ENCODE measurements at regions not wholly inside any gene's neighbourhood (a gene's known extent, or its start where the extent isn't known, plus 50 kb on each side); places are given as distances from the start of the nearest gene placed in this dataset.

- no peak for TF ChIP-seq ZBTB33 (IDR thresholded peaks at IDR 0.05)
- no peak for TF ChIP-seq RAD21 (IDR thresholded peaks at IDR 0.05)
- no peak for TF ChIP-seq JUND (IDR thresholded peaks at IDR 0.05)
These were observed 581.5 kb downstream of the RWDD3 start (continued) for GRCh38 chr1:95815511-95815910.

- Histone ChIP-seq H3K4me1 (ENCODE audit: control insufficient read depth in 4 of 4, insufficient read depth in 4 of 4, low read length in 3 of 4) (no peaks in the 10 kb centered on the region), H3K4me3 (ENCODE audit: low read depth in 1 of 3, low read length in 3 of 3) (no peak overlapping the region), H3K9ac (ENCODE audit: low read depth in 1 of 2, low read length in 2 of 2) (no peak overlapping the region), H3K27ac (ENCODE audit: low read depth in 1 of 2, low read length in 2 of 2) (no peak overlapping the region), H3K27me3 (ENCODE audit: control insufficient read depth in 4 of 4, insufficient read depth in 4 of 4, low read length in 3 of 4) (no peaks in the 10 kb centered on the region), H3K9me3 (ENCODE audit: control insufficient read depth in 4 of 4, low read length in 3 of 4) (no peaks in the 10 kb centered on the region), H3K36me3 (ENCODE audit: control insufficient read depth in 4 of 4, insufficient read depth in 3 of 4, low read depth in 1 of 4, low read length in 3 of 4) (no peaks in the 10 kb centered on the region)
- WGBS = 94% methylated on average over 1 of the region's 1 CpG
- no peak for DNase-seq (ENCODE audit: low spot score)
- TF ChIP-seq HNF4G (IDR thresholded peaks at IDR 0.05) (no peak), FOXA1 (IDR thresholded peaks at IDR 0.05) (no peak), RAD21 (IDR thresholded peaks at IDR 0.05) (no peak), HNF4A (conservative IDR thresholded peaks at IDR 0.05) (no peak), GABPA (IDR thresholded peaks at IDR 0.05 in 1 of 2, conservative IDR thresholded peaks at IDR 0.05 in 1 of 2) (no peak), RXRA (IDR thresholded peaks at IDR 0.05) (no peak), EGR1 (IDR thresholded peaks at IDR 0.05; ENCODE audit: low read depth in 2 of 2) (no peak), JUND (IDR thresholded peaks at IDR 0.05) (no peak), ATF3 (IDR thresholded peaks at IDR 0.05) (no peak), ZBTB33 (IDR thresholded peaks at IDR 0.05) (no peak)
These were observed 595.5 kb downstream of the RWDD3 start for GRCh38 chr1:95829556-95829955.

- Histone ChIP-seq H3K4me1 (ENCODE audit: control insufficient read depth in 4 of 4, insufficient read depth in 4 of 4, low read length in 3 of 4) (no peaks in the 10 kb centered on the region), H3K9ac (ENCODE audit: low read depth in 1 of 2, low read length in 2 of 2) (no peak overlapping the region), H3K27me3 (ENCODE audit: control insufficient read depth in 4 of 4, insufficient read depth in 4 of 4, low read length in 3 of 4) (no peaks in the 10 kb centered on the region), H3K9me3 (ENCODE audit: control insufficient read depth in 4 of 4, low read length in 3 of 4) (no peaks in the 10 kb centered on the region), H3K4me3 (ENCODE audit: low read depth in 1 of 3, low read length in 3 of 3) (no peak overlapping the region), H3K36me3 (ENCODE audit: control insufficient read depth in 4 of 4, insufficient read depth in 3 of 4, low read depth in 1 of 4, low read length in 3 of 4) (no peaks in the 10 kb centered on the region), H3K27ac (ENCODE audit: low read depth in 1 of 2, low read length in 2 of 2) (no peak overlapping the region)
- WGBS = 65% methylated on average over 2 of the region's 2 CpGs
- TF ChIP-seq ZBTB33 (IDR thresholded peaks at IDR 0.05) = no peak
- DNase-seq (ENCODE audit: low spot score) = no peak
These were observed 598.4 kb downstream of the RWDD3 start for GRCh38 chr1:95832370-95832769.

Data from liver (tissue), 7 donors.